A549 (cell line): ENCODE measurements at regions not wholly inside any gene's neighbourhood (a gene's known extent, or its start where the extent isn't known, plus 50 kb on each side); places are given as distances from the start of the nearest gene placed in this dataset.

Experiments
- ATAC-seq, 2 experiments: fragments of 200-7000 bp in 1 of 2; fragments of >200 bp in 1 of 2; cut with Nextera tagmentation in 1 of 2; cut with Tn5 transposase in 1 of 2; 3 replicates each; pipeline versions ENCODE4 v1.8.0 to v1.9.1; 2018 to 2020; ENCODE audit warnings: mild to moderate bottlenecking in 1 of 2, moderate library complexity in 1 of 2
- CTCF ChIA-PET: fragments of 300-600 bp; sonication (Branson Sonifier 250); formaldehyde crosslinking; extraction: SDS; loops from one replicate; lab custom pipeline; 2021; ENCODE audit warnings: antibody characterized with exemption, inconsistent platforms; lab: Yijun Ruan, JAX
- POLR2A ChIA-PET: fragments of 350-600 bp; formaldehyde crosslinking; extraction: SDS; loops from one replicate; lab custom pipeline; 2021; ENCODE audit warnings: antibody characterized with exemption, inconsistent platforms; lab: Yijun Ruan, JAX
- DNase-seq, 2 experiments: peaks; one replicate each; pipeline versions ENCODE4 v3.0.0 to v3.0.0-alpha.2; 2011 to 2016; ENCODE audit warnings: low read depth in 1 of 2, low spot score in 1 of 2
- FAIRE-seq: peaks from 2 replicates; lab custom pipeline; 2011; peaks lifted over from hg19 to GRCh38; lab: Jason Lieb, UNC
- H3K27ac ChIP-seq, 2 experiments: fragments of >200 bp; sonication (Bioruptor Twin); formaldehyde crosslinking; 3 replicates each; pipeline ENCODE4 v1.5.1; 2016 to 2017
- H3K4me1 ChIP-seq: fragments of >200 bp; sonication (Bioruptor Twin); formaldehyde crosslinking; 3 replicates; pipeline ENCODE4 v1.6.1; 2016
- H3K4me2 ChIP-seq: fragments of >200 bp; sonication (Bioruptor Twin); formaldehyde crosslinking; 3 replicates; pipeline ENCODE4 v1.6.1; 2016
- H3K4me3 ChIP-seq: fragments of >200 bp; sonication (Bioruptor Twin); formaldehyde crosslinking; 3 replicates; pipeline ENCODE4 v1.5.1; 2016
- H3K9me3 ChIP-seq: fragments of >200 bp; sonication (Bioruptor Twin); formaldehyde crosslinking; 3 replicates; pipeline ENCODE4 v1.6.1; 2016
- ATOH8 ChIP-seq: fragments of 250-450 bp; sonication (Bioruptor Pico); IDR thresholded peaks from 2 replicates; pipeline ENCODE4 v1.5.0; 2020; ENCODE audit warnings: low read depth, mild to moderate bottlenecking, moderate library complexity
- BHLHE40 ChIP-seq: IDR thresholded peaks from 2 replicates; pipeline ENCODE4 v1.6.1; 2012; ENCODE audit warnings: low read depth, low read length, inconsistent platforms
- CEBPB ChIP-seq, 2 experiments: fragments of >200 bp in 1 of 2; sonication (Bioruptor Twin) in 1 of 2; formaldehyde crosslinking in 1 of 2; IDR thresholded peaks; 2 replicates each; pipeline ENCODE4 v1.6.1; 2012 to 2016
- CHD2 ChIP-seq: fragments of 150-350 bp; IDR thresholded peaks from 2 replicates; pipeline ENCODE4 v1.6.1; 2014; ENCODE audit warnings: low read length; ENCODE audit not compliant: partially characterized antibody
- E2F6 ChIP-seq: IDR thresholded peaks from 2 replicates; pipeline ENCODE4 v1.6.1; 2012; ENCODE audit warnings: low read depth, borderline replicate concordance
- EHMT2 ChIP-seq: fragments of 200-600 bp; sonication (generic); IDR thresholded peaks from 2 replicates; pipeline ENCODE4 v1.6.1; 2016; ENCODE audit warnings: antibody characterized with exemption, low read depth, mild to moderate bottlenecking, moderate library complexity
- ELK1 ChIP-seq: fragments of 150-350 bp; IDR thresholded peaks from 2 replicates; pipeline ENCODE4 v1.6.1; 2014; ENCODE audit warnings: low read depth, mild to moderate bottlenecking, low read length
- EP300 ChIP-seq, 2 experiments: fragments of >200 bp; sonication (Bioruptor Twin); formaldehyde crosslinking; IDR thresholded peaks; 2 replicates in 1 of 2; 3 replicates in 1 of 2; pipeline ENCODE4 v1.6.1; 2016 to 2017
- FOXS1 ChIP-seq: fragments of 250-450 bp; sonication (Bioruptor Pico); IDR thresholded peaks from 2 replicates; pipeline ENCODE4 v1.5.0; 2020; ENCODE audit warnings: mild to moderate bottlenecking, moderate library complexity
- HDAC2 ChIP-seq: fragments of 200-600 bp; sonication (generic); IDR thresholded peaks from 2 replicates; pipeline ENCODE4 v1.6.1; 2016
- HOXA7 ChIP-seq: fragments of 250-450 bp; sonication (Bioruptor Pico); IDR thresholded peaks from 2 replicates; pipeline ENCODE4 v1.5.0; 2020; ENCODE audit warnings: mild to moderate bottlenecking, moderate library complexity
- HOXB5 ChIP-seq: fragments of 250-450 bp; sonication (Bioruptor Pico); IDR thresholded peaks from 2 replicates; pipeline ENCODE4 v1.5.0; 2020; ENCODE audit warnings: mild to moderate bottlenecking, moderate library complexity
- JUN ChIP-seq, 2 experiments: fragments of >200 bp; sonication (Bioruptor Twin); formaldehyde crosslinking; IDR thresholded peaks; 2 replicates in 1 of 2; 3 replicates in 1 of 2; pipeline ENCODE4 v1.6.1; 2016 to 2017
- JUNB ChIP-seq: fragments of >200 bp; sonication (Bioruptor Twin); formaldehyde crosslinking; IDR thresholded peaks from 2 replicates; pipeline ENCODE4 v1.6.1; 2016
- MAFK ChIP-seq: fragments of 450-650 bp; IDR thresholded peaks from 2 replicates; pipeline ENCODE4 v1.6.1; 2014; ENCODE audit not compliant: partially characterized antibody
- MYC ChIP-seq: IDR thresholded peaks from 2 replicates; pipeline ENCODE4 v1.6.1; 2012; ENCODE audit warnings: mild to moderate bottlenecking, inconsistent platforms, low read length, improper control_type of control experiment, borderline replicate concordance
- NPAS2 ChIP-seq: fragments of 250-450 bp; sonication (Bioruptor Pico); IDR thresholded peaks from 2 replicates; pipeline ENCODE4 v1.8.0; 2022; ENCODE audit warnings: mild to moderate bottlenecking, moderate library complexity, borderline replicate concordance
- POLR2A ChIP-seq: IDR thresholded peaks from 2 replicates; pipeline ENCODE4 v1.6.1; 2012; ENCODE audit warnings: mild to moderate bottlenecking, low read length
- RAD21 ChIP-seq, 2 experiments: fragments of >200 bp in 1 of 2; sonication (Bioruptor Twin) in 1 of 2; formaldehyde crosslinking in 1 of 2; IDR thresholded peaks in 1 of 2; conservative IDR thresholded peaks in 1 of 2; 2 replicates in 1 of 2; 3 replicates in 1 of 2; pipeline ENCODE4 v1.6.1; 2012 to 2018; ENCODE audit warnings: inconsistent platforms in 1 of 2
- RCOR1 ChIP-seq: fragments of 150-350 bp; IDR thresholded peaks from 2 replicates; pipeline ENCODE4 v1.6.1; 2014; ENCODE audit warnings: antibody characterized with exemption, low read length, low read depth
- RNF2 ChIP-seq: fragments of 200-600 bp; sonication (generic); IDR thresholded peaks from 2 replicates; pipeline ENCODE4 v1.6.1; 2016; ENCODE audit warnings: low read depth, mild to moderate bottlenecking, antibody characterized with exemption, moderate library complexity, borderline replicate concordance
- SMC3 ChIP-seq: fragments of >200 bp; sonication (Bioruptor Twin); formaldehyde crosslinking; IDR thresholded peaks from 3 replicates; pipeline ENCODE4 v1.6.1; 2018; ENCODE audit warnings: inconsistent platforms
- TFCP2L1 ChIP-seq: fragments of 250-450 bp; sonication (Bioruptor Pico); IDR thresholded peaks from 2 replicates; pipeline ENCODE4 v1.5.0; 2021; ENCODE audit warnings: mild to moderate bottlenecking
- ZC3H11A ChIP-seq: fragments of 450-650 bp; IDR thresholded peaks from 2 replicates; pipeline ENCODE4 v1.6.1; 2014; ENCODE audit warnings: antibody characterized with exemption, mild to moderate bottlenecking
- ZSCAN20 ChIP-seq: fragments of 250-450 bp; sonication (Bioruptor Pico); IDR thresholded peaks from 2 replicates; pipeline ENCODE4 v1.8.0; 2022; ENCODE audit warnings: mild to moderate bottlenecking, moderate library complexity
- WGBS: methylation state at CpG from one replicate; pipeline ENCODE4 v1.1.6; 2017; ENCODE audit errors: missing lambda C conversion rate; 5-methylcytosine and 5-hydroxymethylcytosine counted together

GRCh38 chr5:107320376-107320775 is 350.4 kb downstream of the EFNA5 start:
- Histone ChIP-seq H3K27ac (no peak overlapping the region), H3K9me3 (no peaks in the 10 kb centered on the region), H3K4me3 (no peak overlapping the region), H3K4me2 (no peak overlapping the region), H3K4me1 (no peaks in the 10 kb centered on the region)
- ChIA-PET POLR2A (no interaction called here), CTCF (interaction anchor here (0.6 kb wide), 1 partner anchor 21 kb away, joined by 4 read pairs; no protein-coding TSS in a partner anchor)
- WGBS: 82% methylated on average over 2 of the region's 2 CpGs
- no peak for FAIRE-seq
- TF ChIP-seq HOXB5 (no peak), MYC (no peak), TFCP2L1 (CRISPR knock-in tag) (no peak), JUN (IDR thresholded peaks at IDR 0.05) (no peak), JUNB (no peak), ATOH8 (CRISPR knock-in tag) (no peak), SMC3 (no peak), RNF2 (no peak), RAD21 (conservative IDR thresholded peaks at IDR 0.05 in 1 of 2, IDR thresholded peaks at IDR 0.05 in 1 of 2) (no peak)
- DNase-seq: no peak
- ATAC-seq: no peak

- H3K4me3 ChIP-seq: no peak overlapping the region
- H3K4me1 ChIP-seq: no peaks in the 10 kb centered on the region
- POLR2A ChIA-PET: no interaction called here
- WGBS: 95% methylated on average over 1 of the region's 1 CpG
- ATAC-seq (no peak), DNase-seq (no peak), FAIRE-seq (no peak)
- TF ChIP-seq EP300 (IDR thresholded peaks at IDR 0.05) (no peak), POLR2A (no peak), BHLHE40 (no peak), HDAC2 (no peak), MAFK (no peak), NPAS2 (CRISPR knock-in tag) (no peak), RCOR1 (no peak), SMC3 (no peak), ZC3H11A (no peak), FOXS1 (CRISPR knock-in tag) (no peak)
- no peaks in the 10 kb centered on the region for H3K9me3 ChIP-seq
- CTCF ChIA-PET: interaction anchor here (2.1 kb wide), 1 partner anchor 10 kb away, joined by 5 read pairs; no protein-coding TSS in a partner anchor
- H3K4me2 ChIP-seq: no peak overlapping the region
- no peak overlapping the region for H3K27ac ChIP-seq
Observed at GRCh38 chr5:107319901-107320300, 350.8 kb downstream of the EFNA5 start.

- 86% methylated on average over 3 of the region's 3 CpGs for WGBS
- CTCF ChIA-PET: interaction anchor here (0.5 kb wide), 1 partner anchor 58 kb away, joined by 3 read pairs; no protein-coding TSS in a partner anchor
- no peak for FAIRE-seq
Observed at GRCh38 chr5:107314330-107314729, 356.4 kb downstream of the EFNA5 start.

More at GRCh38 chr5:107314330-107314729, 356.4 kb downstream of the EFNA5 start:
- Histone ChIP-seq H3K27ac (no peak overlapping the region), H3K4me3 (no peak overlapping the region), H3K9me3 (no peaks in the 10 kb centered on the region)
- no peak for ATAC-seq
- POLR2A ChIA-PET: no interaction called here
- no peak for TF ChIP-seq CHD2
- TF ChIP-seq ZSCAN20: no peak
- TF ChIP-seq CEBPB (IDR thresholded peaks at IDR 0.05): no peak
- TF ChIP-seq EHMT2: no peak
- TF ChIP-seq E2F6: no peak
- no peak for TF ChIP-seq ELK1
- no peak for TF ChIP-seq HOXA7 (CRISPR knock-in tag)
- no peak for TF ChIP-seq HOXB5
- TF ChIP-seq, all 56 proteins: peak for 0
- no peak for DNase-seq
- no peaks in the 10 kb centered on the region for H3K4me1 ChIP-seq
- no peak overlapping the region for H3K4me2 ChIP-seq
